CD4-positive, alpha-beta T cell (primary cell): ENCODE measurements at regions not wholly inside any gene's neighbourhood (a gene's known extent, or its start where the extent isn't known, plus 50 kb on each side); places are given as distances from the start of the nearest gene placed in this dataset.

Source experiments
- ATAC-seq: fragments of 200-7000 bp; cut with Tn5 transposase; one replicate; pipeline ENCODE4 v1.10.0; 2022; ENCODE audit warnings: mild to moderate bottlenecking; ENCODE audit not compliant: poor library complexity
- CTCF ChIA-PET: fragments of 350-600 bp; sonication (Branson Sonifier 250); formaldehyde crosslinking; loops from one replicate; lab custom pipeline; 2021; ENCODE audit warnings: antibody characterized with exemption, inconsistent platforms; lab: Charles Lee
- POLR2A ChIA-PET: fragments of 350-600 bp; sonication (Branson Sonifier 250); formaldehyde crosslinking; loops from one replicate; lab custom pipeline; 2021; ENCODE audit warnings: antibody characterized with exemption, inconsistent platforms; lab: Charles Lee
- DNase-seq, 14 experiments: peaks; one replicate each; pipeline ENCODE4 v3.0.0-alpha.2; 2013 to 2020; ENCODE audit warnings: mixed read lengths in 2 of 14
- H3K27ac ChIP-seq, 2 donors: one replicate each; pipeline versions ENCODE4 v1.5.1 to v1.7.0; 2013; ENCODE audit warnings: low read length in 2 of 2, low read depth in 1 of 2, mild to moderate bottlenecking in 1 of 2
- H3K27me3 ChIP-seq, 2 experiments: 1 replicate in 1 of 2; 2 replicates in 1 of 2; pipeline versions ENCODE4 v1.6.1 to v1.7.0; 2013; ENCODE audit warnings: low read length in 2 of 2, control low read depth in 1 of 2, mild to moderate bottlenecking in 1 of 2, moderate library complexity in 1 of 2; ENCODE audit not compliant: insufficient read depth in 2 of 2, control insufficient read depth in 1 of 2
- H3K36me3 ChIP-seq: one replicate; pipeline ENCODE4 v1.6.1; 2013; ENCODE audit warnings: low read length, control low read depth; ENCODE audit not compliant: insufficient read depth
- H3K4me1 ChIP-seq: one replicate; pipeline ENCODE4 v1.6.1; 2013; ENCODE audit warnings: low read length, control low read depth; ENCODE audit not compliant: insufficient read depth
- H3K4me3 ChIP-seq: one replicate; pipeline ENCODE4 v1.5.1; 2013; ENCODE audit warnings: mild to moderate bottlenecking, low read length, moderate library complexity
- H3K9me3 ChIP-seq, 2 experiments: 1 replicate in 1 of 2; 2 replicates in 1 of 2; pipeline versions ENCODE4 v1.6.1 to v1.7.0; 2013; ENCODE audit warnings: low read length in 2 of 2, mild to moderate bottlenecking in 2 of 2, control low read depth in 1 of 2, moderate library complexity in 1 of 2; ENCODE audit not compliant: control insufficient read depth in 1 of 2, insufficient read depth in 1 of 2
- H3K27ac Mint-ChIP-seq: one replicate; pipeline ENCODE4 v1.8.0; 2020; ENCODE audit warnings: mixed read lengths
- H3K27me3 Mint-ChIP-seq: one replicate; pipeline ENCODE4 v1.8.0; 2021; ENCODE audit warnings: mixed read lengths
- H3K36me3 Mint-ChIP-seq: one replicate; pipeline ENCODE4 v1.8.0; 2021; ENCODE audit warnings: low read depth, mixed read lengths
- H3K4me1 Mint-ChIP-seq: one replicate; pipeline ENCODE4 v1.8.0; 2021; ENCODE audit warnings: low read depth, mixed read lengths
- H3K4me3 Mint-ChIP-seq: one replicate; pipeline ENCODE4 v1.8.0; 2020; ENCODE audit warnings: mild to moderate bottlenecking, mixed read lengths
- H3K9me3 Mint-ChIP-seq: one replicate; pipeline ENCODE4 v1.8.0; 2020; ENCODE audit warnings: mixed read lengths
- intact Hi-C, 2 experiments: fragments of 100-400 bp; cut with DNase I in 1 of 2; cut with micrococcal nuclease in 1 of 2; formaldehyde crosslinking; loops; one replicate each; pipeline versions ENCODE4 v1.15.1 to v1.9.0; 2023 to 2025; cut with DNase I, micrococcal nuclease
- TF ChIP-seq, protein P1 (sequence below): fragments of 200-600 bp; IDR thresholded peaks from one replicate; pipeline ENCODE4 v1.8.0; 2022; ENCODE audit warnings: antibody characterized with exemption, mild to moderate bottlenecking

DNA sequence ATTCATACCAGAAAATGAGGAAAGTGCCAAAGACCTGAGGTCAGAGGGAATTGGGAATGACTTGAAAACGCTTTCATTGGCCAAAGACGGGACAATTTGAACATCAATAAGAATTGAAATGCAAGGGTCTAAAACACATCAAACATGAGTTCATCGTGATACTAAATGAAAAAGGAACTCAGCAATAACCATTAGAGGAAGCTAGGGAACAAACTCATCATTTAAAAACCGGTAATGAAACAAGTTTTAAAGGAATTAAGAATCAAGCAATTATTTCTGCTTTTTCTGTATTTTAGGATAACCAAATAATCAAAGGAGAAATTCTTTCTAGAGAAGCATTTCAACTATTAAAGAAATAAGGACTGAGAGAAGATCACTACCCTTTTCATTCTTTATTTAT lies 303.1 kb downstream of the ARHGAP12 start:
- TF ChIP-seq, protein P1, sequence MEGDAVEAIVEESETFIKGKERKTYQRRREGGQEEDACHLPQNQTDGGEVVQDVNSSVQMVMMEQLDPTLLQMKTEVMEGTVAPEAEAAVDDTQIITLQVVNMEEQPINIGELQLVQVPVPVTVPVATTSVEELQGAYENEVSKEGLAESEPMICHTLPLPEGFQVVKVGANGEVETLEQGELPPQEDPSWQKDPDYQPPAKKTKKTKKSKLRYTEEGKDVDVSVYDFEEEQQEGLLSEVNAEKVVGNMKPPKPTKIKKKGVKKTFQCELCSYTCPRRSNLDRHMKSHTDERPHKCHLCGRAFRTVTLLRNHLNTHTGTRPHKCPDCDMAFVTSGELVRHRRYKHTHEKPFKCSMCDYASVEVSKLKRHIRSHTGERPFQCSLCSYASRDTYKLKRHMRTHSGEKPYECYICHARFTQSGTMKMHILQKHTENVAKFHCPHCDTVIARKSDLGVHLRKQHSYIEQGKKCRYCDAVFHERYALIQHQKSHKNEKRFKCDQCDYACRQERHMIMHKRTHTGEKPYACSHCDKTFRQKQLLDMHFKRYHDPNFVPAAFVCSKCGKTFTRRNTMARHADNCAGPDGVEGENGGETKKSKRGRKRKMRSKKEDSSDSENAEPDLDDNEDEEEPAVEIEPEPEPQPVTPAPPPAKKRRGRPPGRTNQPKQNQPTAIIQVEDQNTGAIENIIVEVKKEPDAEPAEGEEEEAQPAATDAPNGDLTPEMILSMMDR = no peak
- DNase-seq (no peak), ATAC-seq (no peak)
- peaks cover 8% of the 10 kb centered on the region for H3K27me3 Mint-ChIP-seq
- Histone ChIP-seq H3K9me3 (peaks cover 11 to 13% of the 10 kb centered on the region in 2 experiments), H3K4me3 (no peak overlapping the region), H3K27ac (no peak overlapping the region), H3K36me3 (no peaks in the 10 kb centered on the region), H3K27me3 (peaks cover 0 to 5% of the 10 kb centered on the region in 2 experiments), H3K4me1 (no peaks in the 10 kb centered on the region)
- no peaks in the 10 kb centered on the region for H3K4me1 Mint-ChIP-seq
- POLR2A ChIA-PET = no interaction called here
- H3K9me3 Mint-ChIP-seq = peaks cover 11% of the 10 kb centered on the region
- CTCF ChIA-PET = no interaction called here
- no peak overlapping the region for H3K4me3 Mint-ChIP-seq
- no peaks in the 10 kb centered on the region for H3K36me3 Mint-ChIP-seq
- no peak overlapping the region for H3K27ac Mint-ChIP-seq
- intact Hi-C loops = no loop called here

GRCh38 chr10:31624611-31625010 lies 304.0 kb downstream of the ARHGAP12 start:
- ATAC-seq = no peak
- H3K4me1 Mint-ChIP-seq = no peaks in the 10 kb centered on the region
- H3K9me3 Mint-ChIP-seq = peaks cover 11% of the 10 kb centered on the region
- intact Hi-C loops = no loop called here
- TF ChIP-seq, protein P1 = no peak
- DNase-seq = no peak
- no peaks in the 10 kb centered on the region for H3K36me3 Mint-ChIP-seq
- no peak overlapping the region for H3K4me3 ChIP-seq
- POLR2A ChIA-PET = no interaction called here
- H3K27me3 Mint-ChIP-seq = peaks cover 8% of the 10 kb centered on the region
- no peaks in the 10 kb centered on the region for H3K36me3 ChIP-seq
- no peak overlapping the region for H3K27ac Mint-ChIP-seq
- no peak overlapping the region for H3K27ac ChIP-seq
- no peak overlapping the region for H3K4me3 Mint-ChIP-seq
- CTCF ChIA-PET = no interaction called here
- H3K4me1 ChIP-seq = no peaks in the 10 kb centered on the region
- H3K27me3 ChIP-seq = no peaks in the 10 kb centered on the region
- peaks cover 11 to 13% of the 10 kb centered on the region in 2 experiments for H3K9me3 ChIP-seq

- H3K4me3 ChIP-seq = no peak overlapping the region
- Mint-ChIP-seq H3K27me3 (peaks cover 7% of the 10 kb centered on the region), H3K4me1 (no peaks in the 10 kb centered on the region), H3K4me3 (no peak overlapping the region), H3K36me3 (no peaks in the 10 kb centered on the region), H3K27ac (no peak overlapping the region), H3K9me3 (peaks cover 11% of the 10 kb centered on the region)
- no peaks in the 10 kb centered on the region for H3K36me3 ChIP-seq
- peaks cover 11 to 13% of the 10 kb centered on the region in 2 experiments for H3K9me3 ChIP-seq
- DNase-seq = no peak
- H3K27ac ChIP-seq = no peak overlapping the region
- H3K4me1 ChIP-seq = no peaks in the 10 kb centered on the region
- TF ChIP-seq, protein P1 = no peak
- intact Hi-C loops = no loop called here
- no peak for ATAC-seq
- POLR2A ChIA-PET = no interaction called here
- H3K27me3 ChIP-seq = no peaks in the 10 kb centered on the region
- CTCF ChIA-PET = no interaction called here
Observed at GRCh38 chr10:31623947-31624346, 304.7 kb downstream of the ARHGAP12 start.
